Fibroblast of lung (primary cell): ENCODE measurements at regions not wholly inside any gene's neighbourhood (a gene's known extent, or its start where the extent isn't known, plus 50 kb on each side); places are given as distances from the start of the nearest gene placed in this dataset.

ENCODE experiments used
- CTCF ChIP-seq, 2 donors: IDR thresholded peaks in 1 of 2; conservative IDR thresholded peaks in 1 of 2; 1 replicate in 1 of 2; 2 replicates in 1 of 2; pipeline ENCODE4 v1.5.1; 2011 to 2012; ENCODE audit warnings: low read length in 2 of 2, control low read depth in 1 of 2, inconsistent platforms in 1 of 2, low read depth in 1 of 2, mild to moderate bottlenecking in 1 of 2
- EZH2 ChIP-seq: IDR thresholded peaks from 2 replicates; pipeline ENCODE4 v1.5.1; 2012; ENCODE audit warnings: low read length, control low read depth, mild to moderate bottlenecking; ENCODE audit errors: missing control alignments

- TF ChIP-seq CTCF (conservative IDR thresholded peaks at IDR 0.05 in 1 of 2, IDR thresholded peaks at IDR 0.05 in 1 of 2; ENCODE audit: low read depth in 1 of 2, low read length in 2 of 2): no peak
- TF ChIP-seq EZH2: no peak
Observed at GRCh38 chr12:74408601-74409166, 129.0 kb upstream of the ATXN7L3B start.
